ENCODE measurements at regions not wholly inside any gene's neighbourhood (a gene's known extent, or its start where the extent isn't known, plus 50 kb on each side); places are given as distances from the start of the nearest gene placed in this dataset.
A peak's percentile ranks its signal among the peaks of the same experiment; 100 is the strongest.

GRCh38 chr1:34455121-34455520, 278.4 kb downstream of the C1orf94 start:
- Histone ChIP-seq H3K27ac (no peak overlapping the region), H3K9me3 (replicated peaks in 1 of 3) (no peaks in the 10 kb centered on the region), H3K36me3 (replicated peaks in 1 of 2) (no peaks in the 10 kb centered on the region), H3K27me3 (no peaks in the 10 kb centered on the region), H3K4me1 (replicated peaks in 1 of 2) (no peaks in the 10 kb centered on the region), H3K4me3 (no peak overlapping the region)
- no peak for TF ChIP-seq POLR2A (IDR thresholded peaks at IDR 0.05)
- TF ChIP-seq, protein P1, sequence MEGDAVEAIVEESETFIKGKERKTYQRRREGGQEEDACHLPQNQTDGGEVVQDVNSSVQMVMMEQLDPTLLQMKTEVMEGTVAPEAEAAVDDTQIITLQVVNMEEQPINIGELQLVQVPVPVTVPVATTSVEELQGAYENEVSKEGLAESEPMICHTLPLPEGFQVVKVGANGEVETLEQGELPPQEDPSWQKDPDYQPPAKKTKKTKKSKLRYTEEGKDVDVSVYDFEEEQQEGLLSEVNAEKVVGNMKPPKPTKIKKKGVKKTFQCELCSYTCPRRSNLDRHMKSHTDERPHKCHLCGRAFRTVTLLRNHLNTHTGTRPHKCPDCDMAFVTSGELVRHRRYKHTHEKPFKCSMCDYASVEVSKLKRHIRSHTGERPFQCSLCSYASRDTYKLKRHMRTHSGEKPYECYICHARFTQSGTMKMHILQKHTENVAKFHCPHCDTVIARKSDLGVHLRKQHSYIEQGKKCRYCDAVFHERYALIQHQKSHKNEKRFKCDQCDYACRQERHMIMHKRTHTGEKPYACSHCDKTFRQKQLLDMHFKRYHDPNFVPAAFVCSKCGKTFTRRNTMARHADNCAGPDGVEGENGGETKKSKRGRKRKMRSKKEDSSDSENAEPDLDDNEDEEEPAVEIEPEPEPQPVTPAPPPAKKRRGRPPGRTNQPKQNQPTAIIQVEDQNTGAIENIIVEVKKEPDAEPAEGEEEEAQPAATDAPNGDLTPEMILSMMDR (IDR thresholded peaks at IDR 0.05) = no peak
- 77 to 90% (median 80%) methylated on average over 7 of the region's 7 CpGs for WGBS, 4 donors
- no peak for DNase-seq
- intact Hi-C loops (cut with DNase I) = no loop called here

GRCh38 chr1:34460193-34460592, 283.5 kb downstream of the C1orf94 start:
- intact Hi-C loops (cut with DNase I) = no loop called here
- 51 to 64% (median 54%) methylated on average over 4 to 6 of the region's 6 CpGs for WGBS, 4 donors
- TF ChIP-seq, protein P1 (IDR thresholded peaks at IDR 0.05) = peak in 5 of 6 experiments; percentile 34 to 55 (median 54)
- no peak for TF ChIP-seq POLR2A (IDR thresholded peaks at IDR 0.05)

DNA sequence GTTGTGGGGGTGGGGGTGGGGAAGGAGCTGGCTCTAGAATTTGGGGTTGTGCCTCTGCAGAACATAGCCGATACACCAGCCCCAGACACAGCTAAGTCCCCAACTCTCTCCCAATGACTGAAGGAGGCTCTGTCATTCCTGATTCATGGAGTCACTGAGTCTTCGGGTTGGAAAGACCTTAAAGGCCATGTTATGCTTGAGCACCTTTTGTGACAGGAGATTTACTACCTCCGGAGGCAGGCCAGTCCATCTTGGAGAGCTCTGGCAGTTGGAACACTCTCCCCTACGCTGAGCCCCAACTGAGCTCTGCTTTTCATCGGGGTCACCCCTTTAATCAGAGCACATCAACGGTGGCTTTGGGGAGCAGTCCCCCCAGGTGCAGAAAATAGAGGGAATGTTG, 284.4 kb upstream of the GJB5 start:
- Histone ChIP-seq H3K27ac (no peak overlapping the region), H3K4me1 (replicated peaks in 1 of 2) (no peaks in the 10 kb centered on the region), H3K4me3 (no peak overlapping the region), H3K27me3 (no peaks in the 10 kb centered on the region), H3K9me3 (replicated peaks in 1 of 3) (no peaks in the 10 kb centered on the region), H3K36me3 (replicated peaks in 1 of 2) (no peaks in the 10 kb centered on the region)
- 11 to 20% (median 18%) methylated on average over 5 to 6 of the region's 6 CpGs for WGBS, 4 donors
- TF ChIP-seq, protein P1 (IDR thresholded peaks at IDR 0.05) = no peak
- DNase-seq = no peak
- intact Hi-C loops (cut with DNase I) = no loop called here

More at GRCh38 chr1:34460193-34460592, 283.5 kb downstream of the C1orf94 start:
- H3K4me3 ChIP-seq = no peak overlapping the region
- DNase-seq = peak; percentile 29 to 67 (median 57)
- H3K27ac ChIP-seq = no peak overlapping the region
- no peaks in the 10 kb centered on the region for H3K27me3 ChIP-seq
- no peaks in the 10 kb centered on the region for H3K36me3 ChIP-seq (replicated peaks in 1 of 2)
- H3K9me3 ChIP-seq (replicated peaks in 1 of 3) = no peaks in the 10 kb centered on the region
- no peaks in the 10 kb centered on the region for H3K4me1 ChIP-seq (replicated peaks in 1 of 2)

DNA sequence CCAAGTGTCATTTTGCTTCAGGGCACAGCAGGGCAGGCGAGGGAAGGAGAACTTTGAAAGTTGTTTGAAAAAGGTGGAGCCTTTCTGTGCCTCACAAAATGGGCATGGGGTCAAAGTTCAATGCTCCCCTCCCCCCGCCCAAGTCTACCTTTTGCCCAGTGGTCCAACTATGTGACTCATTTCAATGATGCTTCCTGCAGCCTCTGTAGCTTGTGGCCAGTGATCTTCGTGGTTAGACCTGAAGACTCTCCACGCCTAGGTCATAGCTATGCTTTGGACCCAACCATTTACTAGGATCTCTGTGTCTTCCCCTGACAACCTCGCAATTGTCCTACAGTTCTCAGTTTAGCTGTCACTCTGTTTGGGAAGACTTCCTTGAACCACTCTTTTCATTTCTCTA, 280.3 kb upstream of the GJB5 start:
- TF ChIP-seq POLR2A (IDR thresholded peaks at IDR 0.05) = no peak
- TF ChIP-seq, protein P1 (IDR thresholded peaks at IDR 0.05) = no peak
- no peaks in the 10 kb centered on the region for H3K9me3 ChIP-seq (replicated peaks in 1 of 3)

More for the DNA sequence above, 280.3 kb upstream of the GJB5 start:
- WGBS, 4 donors = 64 to 89% (median 75%) methylated on average over 5 of the region's 5 CpGs
- H3K4me3 ChIP-seq = no peak overlapping the region
- no peak overlapping the region for H3K27ac ChIP-seq
- no peaks in the 10 kb centered on the region for H3K36me3 ChIP-seq (replicated peaks in 1 of 2)
- peaks cover 3% of the 10 kb centered on the region for H3K27me3 ChIP-seq
- no peaks in the 10 kb centered on the region for H3K4me1 ChIP-seq (replicated peaks in 1 of 2)
- intact Hi-C loops (cut with DNase I) = no loop called here
- no peak for DNase-seq

Data from adrenal gland (tissue), 9 donors.